Endothelial cell of umbilical vein (primary cell): ENCODE measurements at regions not wholly inside any gene's neighbourhood (a gene's known extent, or its start where the extent isn't known, plus 50 kb on each side); places are given as distances from the start of the nearest gene placed in this dataset.

ENCODE experiments used
- BruUV-seq: library from RNA; stranded (reverse); fragments of 400-500 nt; replicated peaks from 2 replicates; lab custom pipeline; 2021; lab: Mats Ljungman, UMichigan
- CTCF ChIA-PET: fragments of 300-600, 350-600 bp; sonication (Branson Sonifier 250); formaldehyde crosslinking; loops from one replicate; lab custom pipeline; 2021; ENCODE audit warnings: antibody characterized with exemption, inconsistent platforms; lab: Charles Lee
- POLR2A ChIA-PET: fragments of 300-600, 350-600 bp; sonication (Branson Sonifier 250); formaldehyde crosslinking; loops from one replicate; lab custom pipeline; 2021; ENCODE audit warnings: antibody characterized with exemption, inconsistent platforms; lab: Charles Lee
- DNase-seq: peaks from one replicate; pipeline ENCODE4 v3.0.0-alpha.2; 2011; ENCODE audit warnings: low read depth, low spot score
- FAIRE-seq: peaks from 2 replicates; lab custom pipeline; 2011; peaks lifted over from hg19 to GRCh38; lab: Jason Lieb, UNC
- H2AFZ ChIP-seq: 2 replicates; pipeline ENCODE4 v1.6.0; 2012; ENCODE audit warnings: low read depth, low read length, control low read depth, inconsistent platforms
- H3K27ac ChIP-seq: 2 replicates; pipeline ENCODE4 v1.5.1; 2011; ENCODE audit warnings: low read depth, mild to moderate bottlenecking, control low read depth, low read length, moderate library complexity; ENCODE audit not compliant: insufficient read depth
- H3K27me3 ChIP-seq, 2 experiments: 2 replicates each; pipeline versions ENCODE4 v1.6.0 to v1.6.1; 2011; ENCODE audit warnings: low read length in 2 of 2, mixed read lengths in 1 of 2; ENCODE audit not compliant: control insufficient read depth in 2 of 2, insufficient read depth in 2 of 2
- H3K36me3 ChIP-seq, 2 experiments: 2 replicates in 1 of 2; 3 replicates in 1 of 2; pipeline ENCODE4 v1.5.1; 2011; ENCODE audit warnings: low read length in 2 of 2, mild to moderate bottlenecking in 1 of 2, moderate library complexity in 1 of 2; ENCODE audit not compliant: control insufficient read depth in 2 of 2, insufficient read depth in 2 of 2; ENCODE audit errors: extremely low read depth in 1 of 2
- H3K4me1 ChIP-seq: 3 replicates; pipeline ENCODE4 v1.5.1; 2011; ENCODE audit warnings: mild to moderate bottlenecking, low read length; ENCODE audit not compliant: control insufficient read depth, insufficient read depth; ENCODE audit errors: extremely low read depth
- H3K4me2 ChIP-seq: 2 replicates; pipeline ENCODE4 v1.6.1; 2011; ENCODE audit warnings: low read length, control low read depth, mixed read lengths; ENCODE audit not compliant: insufficient read depth
- H3K4me3 ChIP-seq, 3 experiments: fragments of 200-600 bp in 1 of 3; sonication (generic), shearing (Covaris generic) in 1 of 3; replicated peaks in 1 of 3; 2 replicates each; pipeline ENCODE4 v1.5.1; 2011 to 2016; ENCODE audit warnings: control low read depth in 3 of 3, low read length in 3 of 3, mild to moderate bottlenecking in 2 of 3, inconsistent platforms in 1 of 3, low read depth in 1 of 3, moderate library complexity in 1 of 3; ENCODE audit not compliant: insufficient read depth in 1 of 3
- H3K79me2 ChIP-seq: 2 replicates; pipeline ENCODE4 v1.6.0; 2012; ENCODE audit warnings: low read length, inconsistent platforms; ENCODE audit not compliant: control insufficient read depth, insufficient read depth
- H3K9ac ChIP-seq: replicated peaks from 2 replicates; pipeline ENCODE3; 2011; ENCODE audit warnings: low read length, control low read depth; ENCODE audit not compliant: insufficient read depth; ENCODE audit errors: extremely low read depth
- H3K9me1 ChIP-seq: replicated peaks from 3 replicates; pipeline ENCODE4 v1.6.0; 2011; ENCODE audit warnings: mild to moderate bottlenecking, low read length; ENCODE audit not compliant: control insufficient read depth, insufficient read depth; ENCODE audit errors: extremely low read depth
- H3K9me3 ChIP-seq: replicated peaks from 2 replicates; pipeline ENCODE4 v1.5.1; 2012; ENCODE audit warnings: low read length, inconsistent platforms; ENCODE audit not compliant: control insufficient read depth, insufficient read depth
- H4K20me1 ChIP-seq: replicated peaks from 2 replicates; pipeline ENCODE3; 2011; ENCODE audit warnings: mild to moderate bottlenecking, low read length; ENCODE audit not compliant: control insufficient read depth, insufficient read depth; ENCODE audit errors: extremely low read depth
- CTCF ChIP-seq, 2 donors: IDR thresholded peaks; 1 replicate in 1 of 2; 2 replicates in 1 of 2; pipeline ENCODE4 v1.5.1; 2011; ENCODE audit warnings: low read length in 2 of 2, mild to moderate bottlenecking in 2 of 2, moderate library complexity in 2 of 2, control low read depth in 1 of 2, inconsistent platforms in 1 of 2, low read depth in 1 of 2; ENCODE audit not compliant: insufficient read depth in 1 of 2; ENCODE audit errors: extremely low read depth in 1 of 2
- EZH2 ChIP-seq: IDR thresholded peaks from 2 replicates; pipeline ENCODE4 v1.6.1; 2012; ENCODE audit warnings: borderline replicate concordance, low read depth, mild to moderate bottlenecking, moderate library complexity, low read length, inconsistent platforms; ENCODE audit not compliant: severe bottlenecking
- FOS ChIP-seq: IDR thresholded peaks from 2 replicates; pipeline ENCODE4 v1.6.1; 2011; ENCODE audit warnings: mild to moderate bottlenecking, low read length, moderate library complexity, borderline replicate concordance; ENCODE audit not compliant: insufficient read depth
- GATA2 ChIP-seq: IDR thresholded peaks from 2 replicates; pipeline ENCODE4 v1.7.0; 2011; ENCODE audit warnings: low read depth, mild to moderate bottlenecking, moderate library complexity, mixed read lengths, low read length; ENCODE audit not compliant: insufficient read length, insufficient read depth
- JUN ChIP-seq: IDR thresholded peaks from 2 replicates; pipeline ENCODE4 v1.6.1; 2011; ENCODE audit warnings: borderline replicate concordance, low read depth; ENCODE audit not compliant: insufficient read length, insufficient read depth
- MAX ChIP-seq: IDR thresholded peaks from 2 replicates; pipeline ENCODE4 v1.6.1; 2011; ENCODE audit not compliant: insufficient read depth, insufficient read length
- MYC ChIP-seq: IDR thresholded peaks from one replicate; pipeline ENCODE4 v1.6.1; 2011; ENCODE audit warnings: mild to moderate bottlenecking, low read depth, low read length
- POLR2A ChIP-seq: IDR thresholded peaks from 2 replicates; pipeline ENCODE4 v1.6.1; 2012; ENCODE audit warnings: low read depth, mild to moderate bottlenecking, control low read depth, low read length
- POLR2AphosphoS5 ChIP-seq: IDR thresholded peaks from 2 replicates; pipeline ENCODE4 v1.6.1; 2012; ENCODE audit warnings: low read depth, mild to moderate bottlenecking, control low read depth, low read length, moderate library complexity; ENCODE audit not compliant: insufficient read depth
- dilution Hi-C: fragments of 300-500 bp; cut with MboI; formaldehyde crosslinking; loops from one replicate; pipeline ENCODE4 v1.15.0; 2019; ENCODE audit warnings: low sequenced_read_pairs; ENCODE audit not compliant: extremely low pct_ligation_motif_present
- intact Hi-C: fragments of 100-400 bp; cut with micrococcal nuclease; formaldehyde crosslinking; loops from one replicate; pipeline ENCODE4 v1.10.0; 2022

- Histone ChIP-seq H2AFZ (no peak overlapping the region), H3K9me3 (no peaks in the 10 kb centered on the region), H3K4me2 (no peak overlapping the region), H3K27me3 (no peaks in the 10 kb centered on the region), H3K9ac (no peak overlapping the region), H3K4me3 (no peak overlapping the region), H3K79me2 (no peaks in the 10 kb centered on the region), H4K20me1 (no peaks in the 10 kb centered on the region), H3K4me1 (no peaks in the 10 kb centered on the region), H3K36me3 (no peaks in the 10 kb centered on the region), H3K27ac (no peak overlapping the region), H3K9me1 (no peaks in the 10 kb centered on the region)
- DNase-seq = no peak
- no TSS peak for BruUV-seq
- intact Hi-C loops (no loop called here), dilution Hi-C loops (no loop called here)
- ChIA-PET POLR2A (no interaction called here), CTCF (no interaction called here)
- FAIRE-seq = no peak
- TF ChIP-seq MYC (no peak), MAX (no peak), CTCF (IDR thresholded peaks at IDR 0.05; ENCODE audit: extremely low read depth in 1 of 2, insufficient read depth in 1 of 2, low read depth in 1 of 2, low read length in 2 of 2) (no peak), POLR2AphosphoS5 (no peak), JUN (no peak), FOS (no peak), GATA2 (no peak), POLR2A (no peak), EZH2 (no peak)
These were observed 240.8 kb downstream of the FGFR2 start for GRCh38 chr10:121357401-121357800.
